WERI-Rb-1 (cell line): ENCODE measurements at regions not wholly inside any gene's neighbourhood (a gene's known extent, or its start where the extent isn't known, plus 50 kb on each side); places are given as distances from the start of the nearest gene placed in this dataset.
"Not testable (repeated sequence)": the region's sequence is repeated elsewhere in the genome, so short reads cannot be mapped to it uniquely, and the experiment has no call there.

Source experiments
- DNase-seq: peaks from one replicate; pipeline ENCODE4 v3.0.0-alpha.2; 2020
- H3K27ac ChIP-seq: fragments of 250-450 bp; sonication (Bioruptor Pico); 2 replicates; pipeline ENCODE4 v1.5.1; 2020; ENCODE audit warnings: mild to moderate bottlenecking, moderate library complexity
- H3K27me3 ChIP-seq: fragments of 250-450 bp; sonication (Bioruptor Pico); 2 replicates; pipeline ENCODE4 v1.5.1; 2021; ENCODE audit warnings: mild to moderate bottlenecking, low read depth, moderate library complexity; ENCODE audit not compliant: insufficient read depth, severe bottlenecking
- H3K36me3 ChIP-seq: fragments of 250-450 bp; sonication (Bioruptor Pico); 2 replicates; pipeline ENCODE4 v1.5.1; 2020; ENCODE audit warnings: mild to moderate bottlenecking, moderate library complexity
- H3K4me3 ChIP-seq: 2 replicates; pipeline ENCODE4 v1.5.1; 2011; ENCODE audit warnings: low read depth, mild to moderate bottlenecking, control low read depth, low read length
- H3K9me3 ChIP-seq: fragments of 250-450 bp; sonication (Bioruptor Pico); 2 replicates; pipeline ENCODE4 v1.5.1; 2021; ENCODE audit warnings: mild to moderate bottlenecking, moderate library complexity; ENCODE audit not compliant: severe bottlenecking
- CTCF ChIP-seq: IDR thresholded peaks from 2 replicates; pipeline ENCODE4 v1.5.1; 2011; ENCODE audit warnings: low read depth, mild to moderate bottlenecking, control low read depth, inconsistent platforms, low read length

- DNase-seq = no peak
- Histone ChIP-seq H3K9me3 (no peaks in the 10 kb centered on the region), H3K27ac (no peak overlapping the region), H3K36me3 (no peaks in the 10 kb centered on the region), H3K27me3 (no peaks in the 10 kb centered on the region), H3K4me3 (no peak overlapping the region)
- no peak for TF ChIP-seq CTCF
Observed at GRCh38 chr3:166582236-166582635, 745.0 kb upstream of the BCHE start.

GRCh38 chr3:166580561-166580960 lies 743.3 kb upstream of the BCHE start:
- no peaks in the 10 kb centered on the region for H3K9me3 ChIP-seq
- no peak overlapping the region for H3K4me3 ChIP-seq
- no peak overlapping the region for H3K27ac ChIP-seq
- DNase-seq = no peak
- no peak for TF ChIP-seq CTCF
- H3K27me3 ChIP-seq = no peaks in the 10 kb centered on the region
- no peaks in the 10 kb centered on the region for H3K36me3 ChIP-seq

GRCh38 chr3:166575161-166575560 lies 737.9 kb upstream of the BCHE start:
- TF ChIP-seq CTCF = no peak
- H3K27ac ChIP-seq = no peak overlapping the region
- H3K9me3 ChIP-seq = no peaks in the 10 kb centered on the region
- H3K27me3 ChIP-seq = no peaks in the 10 kb centered on the region
- no peaks in the 10 kb centered on the region for H3K36me3 ChIP-seq
- DNase-seq = no peak
- no peak overlapping the region for H3K4me3 ChIP-seq

GRCh38 chr3:166571686-166572085 lies 734.5 kb upstream of the BCHE start:
- not testable (repeated sequence) for H3K4me3 ChIP-seq, H3K36me3 ChIP-seq, DNase-seq, H3K9me3 ChIP-seq, H3K27ac ChIP-seq, H3K27me3 ChIP-seq

- no peaks in the 10 kb centered on the region for H3K27me3 ChIP-seq
- TF ChIP-seq CTCF = no peak
Observed at GRCh38 chr3:166570102-166570501, 732.9 kb upstream of the BCHE start.

GRCh38 chr3:166569589-166569988 lies 732.4 kb upstream of the BCHE start:
- no peaks in the 10 kb centered on the region for H3K27me3 ChIP-seq
- no peak overlapping the region for H3K27ac ChIP-seq
- DNase-seq = no peak
- no peaks in the 10 kb centered on the region for H3K9me3 ChIP-seq
- no peak overlapping the region for H3K4me3 ChIP-seq
- no peak for TF ChIP-seq CTCF
- no peaks in the 10 kb centered on the region for H3K36me3 ChIP-seq

More at GRCh38 chr3:166570102-166570501, 732.9 kb upstream of the BCHE start:
- no peak for DNase-seq
- H3K4me3 ChIP-seq = no peak overlapping the region
- no peak overlapping the region for H3K27ac ChIP-seq
- no peaks in the 10 kb centered on the region for H3K36me3 ChIP-seq
- H3K9me3 ChIP-seq = no peaks in the 10 kb centered on the region
